LNCAP (cell line): ENCODE measurements at regions not wholly inside any gene's neighbourhood (a gene's known extent, or its start where the extent isn't known, plus 50 kb on each side); places are given as distances from the start of the nearest gene placed in this dataset.

ENCODE experiments used
- CTCF ChIP-seq: fragments of 450-650 bp; IDR thresholded peaks from 2 replicates; pipeline ENCODE4 v1.5.1; 2017; ENCODE audit warnings: mild to moderate bottlenecking

- no peak for TF ChIP-seq CTCF
Observed at GRCh38 chr5:88666761-88667495, 216.1 kb downstream of the MEF2C start.

GRCh38 chr5:88665750-88666215 is 217.2 kb downstream of the MEF2C start:
- TF ChIP-seq CTCF, result no peak

GRCh38 chr5:88664645-88665044 is 218.3 kb downstream of the MEF2C start:
- no peak for TF ChIP-seq CTCF

GRCh38 chr5:88663793-88664216 is 219.2 kb downstream of the MEF2C start:
- no peak for TF ChIP-seq CTCF

GRCh38 chr5:88662846-88663245 is 220.1 kb downstream of the MEF2C start:
- TF ChIP-seq CTCF, result no peak

- TF ChIP-seq CTCF, result no peak
Observed at GRCh38 chr5:88661806-88662207, 221.2 kb downstream of the MEF2C start.

GRCh38 chr5:88660947-88661805 is 221.8 kb downstream of the MEF2C start:
- no peak for TF ChIP-seq CTCF
